ENCODE measurements at regions not wholly inside any gene's neighbourhood (a gene's known extent, or its start where the extent isn't known, plus 50 kb on each side); places are given as distances from the start of the nearest gene placed in this dataset.
A peak's percentile ranks its signal among the peaks of the same experiment; 100 is the strongest.

DNA sequence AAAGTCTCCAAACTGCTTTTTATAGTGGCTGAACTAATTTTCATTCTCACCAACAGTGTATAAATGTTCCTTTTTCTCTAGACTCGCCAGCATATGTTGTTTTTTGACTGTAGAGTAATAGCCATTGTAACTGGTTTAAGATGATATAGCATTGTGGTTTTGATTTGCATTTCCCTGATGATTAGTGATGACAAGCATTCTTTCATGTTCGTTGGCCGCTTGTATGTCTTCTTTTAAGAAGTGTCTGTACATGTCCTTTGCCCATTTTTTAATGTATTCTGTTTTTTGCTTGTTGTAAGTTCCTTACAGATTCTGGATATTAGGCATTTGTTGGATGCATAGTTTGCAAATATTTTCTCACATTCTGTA lies 404.9 kb downstream of the FLRT2 start (continued):
- TF ChIP-seq TCF3 (IDR thresholded peaks at IDR 0.05; ENCODE audit: borderline replicate concordance, insufficient read depth, low read depth, low read length): no peak
- TF ChIP-seq SUZ12 (IDR thresholded peaks at IDR 0.05; ENCODE audit: unreplicated experiment): no peak
- TF ChIP-seq, protein P1, sequence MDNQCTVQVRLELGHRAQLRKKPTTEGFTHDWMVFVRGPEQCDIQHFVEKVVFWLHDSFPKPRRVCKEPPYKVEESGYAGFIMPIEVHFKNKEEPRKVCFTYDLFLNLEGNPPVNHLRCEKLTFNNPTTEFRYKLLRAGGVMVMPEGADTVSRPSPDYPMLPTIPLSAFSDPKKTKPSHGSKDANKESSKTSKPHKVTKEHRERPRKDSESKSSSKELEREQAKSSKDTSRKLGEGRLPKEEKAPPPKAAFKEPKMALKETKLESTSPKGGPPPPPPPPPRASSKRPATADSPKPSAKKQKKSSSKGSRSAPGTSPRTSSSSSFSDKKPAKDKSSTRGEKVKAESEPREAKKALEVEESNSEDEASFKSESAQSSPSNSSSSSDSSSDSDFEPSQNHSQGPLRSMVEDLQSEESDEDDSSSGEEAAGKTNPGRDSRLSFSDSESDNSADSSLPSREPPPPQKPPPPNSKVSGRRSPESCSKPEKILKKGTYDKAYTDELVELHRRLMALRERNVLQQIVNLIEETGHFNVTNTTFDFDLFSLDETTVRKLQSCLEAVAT (IDR thresholded peaks at IDR 0.05): 0 out of 2 replicates have a peak, but pooled peaks have one; percentile 58
- peak; percentile 12; the same call in 1 of the 2 replicates for TF ChIP-seq NBN (IDR thresholded peaks at IDR 0.05)
- TF ChIP-seq, protein P2, sequence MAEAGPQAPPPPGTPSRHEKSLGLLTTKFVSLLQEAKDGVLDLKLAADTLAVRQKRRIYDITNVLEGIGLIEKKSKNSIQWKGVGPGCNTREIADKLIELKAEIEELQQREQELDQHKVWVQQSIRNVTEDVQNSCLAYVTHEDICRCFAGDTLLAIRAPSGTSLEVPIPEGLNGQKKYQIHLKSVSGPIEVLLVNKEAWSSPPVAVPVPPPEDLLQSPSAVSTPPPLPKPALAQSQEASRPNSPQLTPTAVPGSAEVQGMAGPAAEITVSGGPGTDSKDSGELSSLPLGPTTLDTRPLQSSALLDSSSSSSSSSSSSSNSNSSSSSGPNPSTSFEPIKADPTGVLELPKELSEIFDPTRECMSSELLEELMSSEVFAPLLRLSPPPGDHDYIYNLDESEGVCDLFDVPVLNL (IDR thresholded peaks at IDR 0.05; ENCODE audit: low read depth, low read length): no peak
- peak; percentile 59; the same call in 1 of the 2 replicates for TF ChIP-seq BMI1 (IDR thresholded peaks at IDR 0.05; ENCODE audit: borderline replicate concordance)
- TF ChIP-seq NR2C1 (IDR thresholded peaks at IDR 0.05): no peak
- TF ChIP-seq, protein P3, sequence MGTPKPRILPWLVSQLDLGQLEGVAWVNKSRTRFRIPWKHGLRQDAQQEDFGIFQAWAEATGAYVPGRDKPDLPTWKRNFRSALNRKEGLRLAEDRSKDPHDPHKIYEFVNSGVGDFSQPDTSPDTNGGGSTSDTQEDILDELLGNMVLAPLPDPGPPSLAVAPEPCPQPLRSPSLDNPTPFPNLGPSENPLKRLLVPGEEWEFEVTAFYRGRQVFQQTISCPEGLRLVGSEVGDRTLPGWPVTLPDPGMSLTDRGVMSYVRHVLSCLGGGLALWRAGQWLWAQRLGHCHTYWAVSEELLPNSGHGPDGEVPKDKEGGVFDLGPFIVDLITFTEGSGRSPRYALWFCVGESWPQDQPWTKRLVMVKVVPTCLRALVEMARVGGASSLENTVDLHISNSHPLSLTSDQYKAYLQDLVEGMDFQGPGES (IDR thresholded peaks at IDR 0.05): no peak
- no peak for TF ChIP-seq MYB (IDR thresholded peaks at IDR 0.05; ENCODE audit: borderline replicate concordance, low read depth, low read length)
- TF ChIP-seq ZSCAN29 (IDR thresholded peaks at IDR 0.05): no peak
- TF ChIP-seq SP1 (IDR thresholded peaks at IDR 0.05; ENCODE audit: low read depth, low read length): no peak
- TF ChIP-seq JUNB (IDR thresholded peaks at IDR 0.05): no peak
- TF ChIP-seq NRF1 (conservative IDR thresholded peaks at IDR 0.05; ENCODE audit: low read depth, low read length): no peak
- TF ChIP-seq, protein P4, sequence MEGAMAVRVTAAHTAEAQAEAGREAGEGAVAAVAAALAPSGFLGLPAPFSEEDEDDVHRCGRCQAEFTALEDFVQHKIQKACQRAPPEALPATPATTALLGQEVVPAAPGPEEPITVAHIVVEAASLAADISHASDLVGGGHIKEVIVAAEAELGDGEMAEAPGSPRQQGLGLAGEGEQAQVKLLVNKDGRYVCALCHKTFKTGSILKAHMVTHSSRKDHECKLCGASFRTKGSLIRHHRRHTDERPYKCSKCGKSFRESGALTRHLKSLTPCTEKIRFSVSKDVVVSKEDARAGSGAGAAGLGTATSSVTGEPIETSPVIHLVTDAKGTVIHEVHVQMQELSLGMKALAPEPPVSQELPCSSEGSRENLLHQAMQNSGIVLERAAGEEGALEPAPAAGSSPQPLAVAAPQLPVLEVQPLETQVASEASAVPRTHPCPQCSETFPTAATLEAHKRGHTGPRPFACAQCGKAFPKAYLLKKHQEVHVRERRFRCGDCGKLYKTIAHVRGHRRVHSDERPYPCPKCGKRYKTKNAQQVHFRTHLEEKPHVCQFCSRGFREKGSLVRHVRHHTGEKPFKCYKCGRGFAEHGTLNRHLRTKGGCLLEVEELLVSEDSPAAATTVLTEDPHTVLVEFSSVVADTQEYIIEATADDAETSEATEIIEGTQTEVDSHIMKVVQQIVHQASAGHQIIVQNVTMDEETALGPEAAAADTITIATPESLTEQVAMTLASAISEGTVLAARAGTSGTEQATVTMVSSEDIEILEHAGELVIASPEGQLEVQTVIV (IDR thresholded peaks at IDR 0.05; ENCODE audit: borderline replicate concordance, partially characterized antibody): no peak
- no peak for TF ChIP-seq JUND (IDR thresholded peaks at IDR 0.05; ENCODE audit: low read depth, low read length)
- TF ChIP-seq, protein P5, sequence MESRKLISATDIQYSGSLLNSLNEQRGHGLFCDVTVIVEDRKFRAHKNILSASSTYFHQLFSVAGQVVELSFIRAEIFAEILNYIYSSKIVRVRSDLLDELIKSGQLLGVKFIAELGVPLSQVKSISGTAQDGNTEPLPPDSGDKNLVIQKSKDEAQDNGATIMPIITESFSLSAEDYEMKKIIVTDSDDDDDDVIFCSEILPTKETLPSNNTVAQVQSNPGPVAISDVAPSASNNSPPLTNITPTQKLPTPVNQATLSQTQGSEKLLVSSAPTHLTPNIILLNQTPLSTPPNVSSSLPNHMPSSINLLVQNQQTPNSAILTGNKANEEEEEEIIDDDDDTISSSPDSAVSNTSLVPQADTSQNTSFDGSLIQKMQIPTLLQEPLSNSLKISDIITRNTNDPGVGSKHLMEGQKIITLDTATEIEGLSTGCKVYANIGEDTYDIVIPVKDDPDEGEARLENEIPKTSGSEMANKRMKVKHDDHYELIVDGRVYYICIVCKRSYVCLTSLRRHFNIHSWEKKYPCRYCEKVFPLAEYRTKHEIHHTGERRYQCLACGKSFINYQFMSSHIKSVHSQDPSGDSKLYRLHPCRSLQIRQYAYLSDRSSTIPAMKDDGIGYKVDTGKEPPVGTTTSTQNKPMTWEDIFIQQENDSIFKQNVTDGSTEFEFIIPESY (IDR thresholded peaks at IDR 0.05): no peak
- no peak for TF ChIP-seq NFYA (IDR thresholded peaks at IDR 0.05; ENCODE audit: borderline replicate concordance, low read depth, low read length)
- peak; percentile 31; the same call in 1 of the 2 replicates for TF ChIP-seq DPF2 (IDR thresholded peaks at IDR 0.05)
- TF ChIP-seq, protein P6, sequence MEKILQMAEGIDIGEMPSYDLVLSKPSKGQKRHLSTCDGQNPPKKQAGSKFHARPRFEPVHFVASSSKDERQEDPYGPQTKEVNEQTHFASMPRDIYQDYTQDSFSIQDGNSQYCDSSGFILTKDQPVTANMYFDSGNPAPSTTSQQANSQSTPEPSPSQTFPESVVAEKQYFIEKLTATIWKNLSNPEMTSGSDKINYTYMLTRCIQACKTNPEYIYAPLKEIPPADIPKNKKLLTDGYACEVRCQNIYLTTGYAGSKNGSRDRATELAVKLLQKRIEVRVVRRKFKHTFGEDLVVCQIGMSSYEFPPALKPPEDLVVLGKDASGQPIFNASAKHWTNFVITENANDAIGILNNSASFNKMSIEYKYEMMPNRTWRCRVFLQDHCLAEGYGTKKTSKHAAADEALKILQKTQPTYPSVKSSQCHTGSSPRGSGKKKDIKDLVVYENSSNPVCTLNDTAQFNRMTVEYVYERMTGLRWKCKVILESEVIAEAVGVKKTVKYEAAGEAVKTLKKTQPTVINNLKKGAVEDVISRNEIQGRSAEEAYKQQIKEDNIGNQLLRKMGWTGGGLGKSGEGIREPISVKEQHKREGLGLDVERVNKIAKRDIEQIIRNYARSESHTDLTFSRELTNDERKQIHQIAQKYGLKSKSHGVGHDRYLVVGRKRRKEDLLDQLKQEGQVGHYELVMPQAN (conservative IDR thresholded peaks at IDR 0.05): peak; percentile 12; the same call in 1 of the 2 replicates
- TF ChIP-seq RUNX3 (IDR thresholded peaks at IDR 0.05; ENCODE audit: low read length): peak; percentile 29; the same call in 1 of the 2 replicates
- no peak for TF ChIP-seq BRCA1 (IDR thresholded peaks at IDR 0.05; ENCODE audit: low read depth, low read length)
- no peak for TF ChIP-seq IKZF1 (conservative IDR thresholded peaks at IDR 0.05)
